HepG2 (cell line): ENCODE measurements at regions not wholly inside any gene's neighbourhood (a gene's known extent, or its start where the extent isn't known, plus 50 kb on each side); places are given as distances from the start of the nearest gene placed in this dataset.

ENCODE experiments used
- ATAC-seq: fragments of 200-7000 bp; cut with Tn5 transposase; 3 replicates; pipeline ENCODE4 v1.9.1; 2020; ENCODE audit warnings: mild to moderate bottlenecking, moderate library complexity
- BruUV-seq: library from RNA; stranded (reverse); fragments of 400-500 nt; replicated peaks from 2 replicates; lab custom pipeline; 2021; lab: Mats Ljungman, UMichigan
- CTCF ChIA-PET: fragments of 300-600 bp; formaldehyde crosslinking; extraction: SDS; loops from one replicate; lab custom pipeline; 2021; ENCODE audit warnings: low total read pairs, inconsistent platforms, low intra/inter-chr PET ratio; lab: Yijun Ruan, JAX
- POLR2A ChIA-PET: fragments of 350-600 bp; sonication (Branson Sonifier 250); formaldehyde crosslinking; loops from one replicate; lab custom pipeline; 2020; ENCODE audit warnings: antibody characterized with exemption, inconsistent platforms; lab: Yijun Ruan, JAX
- DNase-seq: peaks from one replicate; pipeline ENCODE4 v3.0.0-alpha.2; 2015; ENCODE audit warnings: low spot score
- FAIRE-seq: peaks from 3 replicates; lab custom pipeline; 2011; peaks lifted over from hg19 to GRCh38; lab: Jason Lieb, UNC
- H2AFZ ChIP-seq: one replicate; pipeline ENCODE4 v1.6.1; 2011; ENCODE audit warnings: low read length, inconsistent platforms
- H3K27ac ChIP-seq: fragments of 300-600 bp; 3 replicates; pipeline ENCODE4 v1.8.0; 2011; ENCODE audit warnings: mixed run types, mild to moderate bottlenecking, mixed read lengths, low read length, inconsistent platforms; ENCODE audit not compliant: insufficient read depth; ENCODE audit errors: extremely low read length
- H3K27me3 ChIP-seq, 2 experiments: fragments of 200-600 bp in 1 of 2; 2 replicates in 1 of 2; 3 replicates in 1 of 2; pipeline versions ENCODE4 v1.6.0 to v1.8.0; 2011; ENCODE audit warnings: low read length in 2 of 2, mild to moderate bottlenecking in 2 of 2, moderate library complexity in 2 of 2, inconsistent platforms in 1 of 2; ENCODE audit not compliant: insufficient read depth in 2 of 2, control insufficient read depth in 1 of 2
- H3K36me3 ChIP-seq, 2 experiments: fragments of 200-600 bp in 1 of 2; replicated peaks in 1 of 2; 2 replicates in 1 of 2; 3 replicates in 1 of 2; pipeline versions ENCODE4 v1.5.1 to v1.8.0; 2011; ENCODE audit warnings: low read length in 2 of 2, inconsistent platforms in 1 of 2; ENCODE audit not compliant: insufficient read depth in 2 of 2, control insufficient read depth in 1 of 2
- H3K4me1 ChIP-seq: 2 replicates; pipeline ENCODE4 v1.5.1; 2012; ENCODE audit warnings: low read length, inconsistent platforms; ENCODE audit not compliant: insufficient read depth
- H3K4me2 ChIP-seq: 2 replicates; pipeline ENCODE4 v1.6.0; 2011; ENCODE audit warnings: low read depth, low read length, inconsistent platforms
- H3K4me3 ChIP-seq, 3 experiments: fragments of 200-600 bp in 1 of 3; sonication (generic), shearing (Covaris generic) in 1 of 3; replicated peaks in 1 of 3; 2 replicates each; pipeline ENCODE4 v1.5.1; 2011 to 2016; ENCODE audit warnings: low read length in 3 of 3, inconsistent platforms in 2 of 3, low read depth in 2 of 3, mild to moderate bottlenecking in 2 of 3, control low read depth in 1 of 3, mixed read lengths in 1 of 3; ENCODE audit not compliant: insufficient read depth in 1 of 3
- H3K79me2 ChIP-seq: one replicate; pipeline ENCODE4 v1.6.1; 2011; ENCODE audit warnings: low read length, inconsistent platforms; ENCODE audit not compliant: insufficient read depth
- H3K9ac ChIP-seq: 2 replicates; pipeline ENCODE4 v1.6.0; 2011; ENCODE audit warnings: mild to moderate bottlenecking, low read depth, low read length, inconsistent platforms; ENCODE audit not compliant: insufficient read depth
- H3K9me3 ChIP-seq: 2 replicates; pipeline ENCODE4 v1.5.1; 2012; ENCODE audit warnings: mild to moderate bottlenecking, low read length
- H4K20me1 ChIP-seq: 2 replicates; pipeline ENCODE4 v1.6.0; 2011; ENCODE audit warnings: inconsistent platforms, mild to moderate bottlenecking, low read length, moderate library complexity; ENCODE audit not compliant: insufficient read depth
- NFYC ChIP-seq: IDR thresholded peaks from 2 replicates; pipeline ENCODE4 v1.6.1; 2016; ENCODE audit warnings: missing genetic modification reagents, missing compliant biosample characterization
- RBAK ChIP-seq: sonication (generic); formaldehyde crosslinking; IDR thresholded peaks from 2 replicates; pipeline ENCODE4 v1.5.1; 2020; ENCODE audit warnings: mild to moderate bottlenecking, missing genetic modification reagents
- SETDB1 ChIP-seq: sonication (generic); formaldehyde crosslinking; IDR thresholded peaks from 2 replicates; pipeline ENCODE4 v1.5.1; 2020; ENCODE audit warnings: missing genetic modification reagents, mild to moderate bottlenecking, borderline replicate concordance
- ZBTB3 ChIP-seq: sonication (generic); formaldehyde crosslinking; IDR thresholded peaks from 2 replicates; pipeline ENCODE4 v1.4.0; 2020; ENCODE audit warnings: low read depth, mild to moderate bottlenecking, moderate library complexity, missing genetic modification reagents, borderline replicate concordance
- WGBS: methylation state at CpG from one replicate; pipeline ENCODE4 v1.1.6; 2017; ENCODE audit warnings: low lambda C conversion rate; 5-methylcytosine and 5-hydroxymethylcytosine counted together
- in situ Hi-C: cut with HindIII; loops from 2 replicates; pipeline ENCODE4 v1.10.0; 2017; ENCODE audit warnings: low pct_unique_long_range_greater_than_20kb; ENCODE audit not compliant: extremely low pct_ligation_motif_present
- intact Hi-C: fragments of 100-400 bp; cut with micrococcal nuclease; formaldehyde crosslinking; loops from one replicate; pipeline ENCODE4 v1.10.0; 2022; ENCODE audit not compliant: unreplicated experiment

GRCh38 chrX:115423086-115423485 lies 133.6 kb downstream of the LUZP4 start:
- H2AFZ ChIP-seq = no peak overlapping the region
- H4K20me1 ChIP-seq = no peaks in the 10 kb centered on the region
- CTCF ChIA-PET = no interaction called here
- H3K27me3 ChIP-seq = no peaks in the 10 kb centered on the region
- POLR2A ChIA-PET = no interaction called here
- DNase-seq = no peak
- no peaks in the 10 kb centered on the region for H3K9me3 ChIP-seq
- no peak overlapping the region for H3K4me3 ChIP-seq
- TF ChIP-seq RBAK (CRISPR knock-in tag) (no peak), ZBTB3 (CRISPR knock-in tag) (no peak)
- intact Hi-C loops (no loop called here), in situ Hi-C loops (no loop called here)
- H3K27ac ChIP-seq = no peak overlapping the region
- ATAC-seq = no peak
- WGBS = 60% methylated on average over 3 of the region's 3 CpGs
- no peak overlapping the region for H3K9ac ChIP-seq
- no peak for FAIRE-seq
- H3K79me2 ChIP-seq = no peaks in the 10 kb centered on the region
- H3K36me3 ChIP-seq = no peaks in the 10 kb centered on the region
- H3K4me1 ChIP-seq = no peaks in the 10 kb centered on the region
- H3K4me2 ChIP-seq = no peak overlapping the region
- BruUV-seq = no TSS peak

DNA sequence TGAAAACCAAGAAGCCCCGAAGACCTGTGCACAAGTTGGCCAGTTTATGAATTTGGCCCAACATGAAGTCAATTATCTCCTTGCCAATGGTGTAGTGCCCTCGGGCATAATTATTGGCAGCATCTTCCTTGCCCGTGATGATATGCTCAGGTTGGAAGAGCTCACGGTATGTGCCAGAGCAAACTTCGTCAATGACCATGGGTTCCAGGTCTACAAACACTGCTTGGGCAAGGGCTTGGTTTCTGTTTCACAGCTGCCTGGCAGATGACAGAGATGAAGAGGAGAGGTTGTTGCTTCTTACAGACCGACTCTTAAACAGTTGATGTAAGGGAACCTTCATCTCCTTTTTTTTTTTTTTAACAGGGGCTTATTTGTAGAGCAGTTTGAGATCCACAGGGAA lies 135.6 kb upstream of the PLS3 start:
- no peak for DNase-seq
- CTCF ChIA-PET = no interaction called here
- no peak for TF ChIP-seq NFYC
- TF ChIP-seq SETDB1 (CRISPR knock-in tag) = no peak

More for the DNA sequence above, 135.6 kb upstream of the PLS3 start:
- BruUV-seq = no TSS peak
- Histone ChIP-seq H4K20me1 (no peaks in the 10 kb centered on the region), H3K9me3 (no peaks in the 10 kb centered on the region), H3K4me3 (no peak overlapping the region), H3K4me1 (no peaks in the 10 kb centered on the region), H3K27ac (no peak overlapping the region), H3K9ac (no peak overlapping the region), H3K79me2 (no peaks in the 10 kb centered on the region), H3K36me3 (no peaks in the 10 kb centered on the region), H3K4me2 (no peak overlapping the region), H2AFZ (no peak overlapping the region), H3K27me3 (no peaks in the 10 kb centered on the region)
- WGBS = 33% methylated on average over 2 of the region's 6 CpGs
- POLR2A ChIA-PET = no interaction called here
- intact Hi-C loops = no loop called here
- in situ Hi-C loops = no loop called here
- FAIRE-seq = no peak
- ATAC-seq = no peak
